ENCODE measurements at regions not wholly inside any gene's neighbourhood (a gene's known extent, or its start where the extent isn't known, plus 50 kb on each side); places are given as distances from the start of the nearest gene placed in this dataset.

- Histone ChIP-seq H3K9ac (ENCODE audit: extremely low read depth, insufficient read length, low read length) (no peak overlapping the region), H2BK20ac (ENCODE audit: low read depth, low read length, poor library complexity, severe bottlenecking) (no peak overlapping the region), H3K4me1 (ENCODE audit: insufficient read depth, low read length) (no peaks in the 10 kb centered on the region), H2BK5ac (ENCODE audit: insufficient read length, low read length) (no peak overlapping the region), H3K79me2 (ENCODE audit: insufficient read depth, low read length) (no peaks in the 10 kb centered on the region), H2AFZ (ENCODE audit: low read length) (no peak overlapping the region), H3T11ph (ENCODE audit: low read length) (no peak overlapping the region), H4K20me1 (ENCODE audit: control insufficient read depth, insufficient read depth, insufficient read length) (no peaks in the 10 kb centered on the region), H3K79me1 (ENCODE audit: insufficient read depth, low read depth, low read length, poor library complexity, severe bottlenecking) (no peaks in the 10 kb centered on the region), H2BK12ac (ENCODE audit: insufficient read length, low read depth, low read length) (no peak overlapping the region), H3K56ac (ENCODE audit: insufficient read length, low read depth, low read length) (no peak overlapping the region), H2BK120ac (ENCODE audit: low read depth, low read length, poor library complexity, severe bottlenecking) (no peak overlapping the region), H3K27ac (ENCODE audit: insufficient read length, low read depth, low read length) (no peak overlapping the region), H3K18ac (ENCODE audit: insufficient read length, low read depth, low read length) (no peak overlapping the region), H3K9me3 (ENCODE audit: control insufficient read depth, low read depth, low read length) (peaks cover 5% of the 10 kb centered on the region), H3K4me2 (ENCODE audit: insufficient read depth, insufficient read length, low read length) (no peak overlapping the region), H2AK5ac (ENCODE audit: insufficient read length, low read length) (no peak overlapping the region), H3K27me3 (ENCODE audit: insufficient read depth, low read length) (no peaks in the 10 kb centered on the region), H4K8ac (replicated peaks; ENCODE audit: insufficient read length, low read depth, low read length) (no peak overlapping the region), H4K91ac (ENCODE audit: insufficient read length, low read depth, low read length) (no peak overlapping the region), H3K23ac (ENCODE audit: insufficient read length, low read depth, low read length) (no peak overlapping the region), H3K23me2 (ENCODE audit: insufficient read length, low read depth, low read length, poor library complexity, severe bottlenecking) (no peaks in the 10 kb centered on the region), H2BK15ac (ENCODE audit: low read depth, low read length) (no peak overlapping the region), H3K14ac (ENCODE audit: insufficient read depth, low read length) (no peak overlapping the region), H3K4ac (ENCODE audit: low read depth, low read length) (no peak overlapping the region), H4K5ac (ENCODE audit: insufficient read length, low read depth, low read length) (no peak overlapping the region)
- Mint-ChIP-seq H3K4me1 (peaks cover 3 to 4% of the 10 kb centered on the region in 2 experiments; a peak in 3 of 4 replicates), H3K36me3 (ENCODE audit: insufficient read depth in 1 of 3, low read depth in 3 of 3) (peaks cover 0 to 5% (median 3%) of the 10 kb centered on the region in 3 experiments; a peak in 6 of 7 replicates), H3K27ac (no peak overlapping the region), H3K4me3 (no peak overlapping the region), H3K9me3 (peaks cover 71% of the 10 kb centered on the region in 2 experiments), H3K27me3 (ENCODE audit: low read depth) (peaks cover 2% of the 10 kb centered on the region; the same call in 1 of the 2 replicates)
- TF ChIP-seq, protein P1, sequence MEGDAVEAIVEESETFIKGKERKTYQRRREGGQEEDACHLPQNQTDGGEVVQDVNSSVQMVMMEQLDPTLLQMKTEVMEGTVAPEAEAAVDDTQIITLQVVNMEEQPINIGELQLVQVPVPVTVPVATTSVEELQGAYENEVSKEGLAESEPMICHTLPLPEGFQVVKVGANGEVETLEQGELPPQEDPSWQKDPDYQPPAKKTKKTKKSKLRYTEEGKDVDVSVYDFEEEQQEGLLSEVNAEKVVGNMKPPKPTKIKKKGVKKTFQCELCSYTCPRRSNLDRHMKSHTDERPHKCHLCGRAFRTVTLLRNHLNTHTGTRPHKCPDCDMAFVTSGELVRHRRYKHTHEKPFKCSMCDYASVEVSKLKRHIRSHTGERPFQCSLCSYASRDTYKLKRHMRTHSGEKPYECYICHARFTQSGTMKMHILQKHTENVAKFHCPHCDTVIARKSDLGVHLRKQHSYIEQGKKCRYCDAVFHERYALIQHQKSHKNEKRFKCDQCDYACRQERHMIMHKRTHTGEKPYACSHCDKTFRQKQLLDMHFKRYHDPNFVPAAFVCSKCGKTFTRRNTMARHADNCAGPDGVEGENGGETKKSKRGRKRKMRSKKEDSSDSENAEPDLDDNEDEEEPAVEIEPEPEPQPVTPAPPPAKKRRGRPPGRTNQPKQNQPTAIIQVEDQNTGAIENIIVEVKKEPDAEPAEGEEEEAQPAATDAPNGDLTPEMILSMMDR (conservative IDR thresholded peaks at IDR 0.05) = no peak
- WGBS (ENCODE audit: extremely low coverage, insufficient read length, low lambda C conversion rate) = no CpG with 5 or more reads among the region's 2 CpGs
- DNase-seq = no peak
Measured at GRCh38 chrX:13479452-13479813, 90.0 kb upstream of the EGFL6 start.

Measured in H9 (cell line).